BLaER1 treated with 17β-estradiol and CSF1 and Interleukin-3, amounts not matched to agents 10 nM and 100 nM (cell line): ENCODE measurements at regions not wholly inside any gene's neighbourhood (a gene's known extent, or its start where the extent isn't known, plus 50 kb on each side); places are given as distances from the start of the nearest gene placed in this dataset.

Experiments
- H3K27ac ChIP-seq, 11 experiments: shearing (Covaris generic); formaldehyde crosslinking; 2 replicates each; pipeline ENCODE4 v1.8.1; 2022
- H3K27me3 ChIP-seq, 11 experiments: shearing (Covaris generic); formaldehyde crosslinking; 2 replicates each; pipeline ENCODE4 v1.8.1; 2022
- H3K36me3 ChIP-seq, 11 experiments: shearing (Covaris generic); formaldehyde crosslinking; 2 replicates each; pipeline ENCODE4 v1.8.1; 2022
- H3K4me1 ChIP-seq, 10 experiments: shearing (Covaris generic); formaldehyde crosslinking; 2 replicates each; pipeline ENCODE4 v1.8.1; 2022
- H3K4me2 ChIP-seq, 11 experiments: shearing (Covaris generic); formaldehyde crosslinking; 2 replicates each; pipeline ENCODE4 v1.8.1; 2022
- H3K4me3 ChIP-seq, 10 experiments: shearing (Covaris generic); formaldehyde crosslinking; 2 replicates each; pipeline ENCODE4 v1.8.1; 2022
- H3K9ac ChIP-seq, 11 experiments: shearing (Covaris generic); formaldehyde crosslinking; 2 replicates each; pipeline ENCODE4 v1.8.1; 2022
- H3K9me3 ChIP-seq, 11 experiments: shearing (Covaris generic); formaldehyde crosslinking; replicated peaks in 1 of 11; 2 replicates each; pipeline ENCODE4 v1.8.1; 2022
- H4K20me1 ChIP-seq, 11 experiments: shearing (Covaris generic); formaldehyde crosslinking; 2 replicates each; pipeline ENCODE4 v1.8.1; 2022
- Cebpa-rat ChIP-seq, 11 experiments: shearing (Covaris generic); IDR thresholded peaks; 2 replicates each; pipeline ENCODE4 v1.8.1; 2022

- Histone ChIP-seq H3K9me3 (peaks cover 5 to 16% (median 12%) of the 10 kb centered on the region in 11 experiments; a peak in 16 of 22 replicates), H4K20me1 (no peaks in the 10 kb centered on the region), H3K27me3 (no peaks in the 10 kb centered on the region), H3K36me3 (no peaks in the 10 kb centered on the region), H3K9ac (no peak overlapping the region), H3K27ac (no peak overlapping the region), H3K4me3 (no peak overlapping the region), H3K4me1 (peaks cover 0 to 44% (median 30%) of the 10 kb centered on the region in 10 experiments; a peak in 19 of 20 replicates), H3K4me2 (no peak overlapping the region)
- no peak for TF ChIP-seq Cebpa-rat (IDR thresholded peaks at IDR 0.05)
Measured at GRCh38 chr7:41039386-41039953, 663.4 kb downstream of the INHBA start.

GRCh38 chr7:41038211-41038610 is 664.7 kb downstream of the INHBA start:
- H3K9ac ChIP-seq, result no peak overlapping the region
- H4K20me1 ChIP-seq, result no peaks in the 10 kb centered on the region
- no peak overlapping the region for H3K27ac ChIP-seq
- H3K27me3 ChIP-seq, result no peaks in the 10 kb centered on the region
- H3K4me2 ChIP-seq, result peak overlapping the region in 7 of 11 experiments; percentile 7 to 70 (median 27); a peak in 8 of 22 replicates
- H3K9me3 ChIP-seq, result peaks cover under 1 to 13% (median 7%) of the 10 kb centered on the region in 11 experiments; a peak in 16 of 22 replicates
- H3K4me1 ChIP-seq, result peaks cover 0 to 47% (median 30%) of the 10 kb centered on the region in 10 experiments; a peak in 19 of 20 replicates
- TF ChIP-seq Cebpa-rat (IDR thresholded peaks at IDR 0.05), result no peak
- no peak overlapping the region for H3K4me3 ChIP-seq
- H3K36me3 ChIP-seq, result no peaks in the 10 kb centered on the region

DNA sequence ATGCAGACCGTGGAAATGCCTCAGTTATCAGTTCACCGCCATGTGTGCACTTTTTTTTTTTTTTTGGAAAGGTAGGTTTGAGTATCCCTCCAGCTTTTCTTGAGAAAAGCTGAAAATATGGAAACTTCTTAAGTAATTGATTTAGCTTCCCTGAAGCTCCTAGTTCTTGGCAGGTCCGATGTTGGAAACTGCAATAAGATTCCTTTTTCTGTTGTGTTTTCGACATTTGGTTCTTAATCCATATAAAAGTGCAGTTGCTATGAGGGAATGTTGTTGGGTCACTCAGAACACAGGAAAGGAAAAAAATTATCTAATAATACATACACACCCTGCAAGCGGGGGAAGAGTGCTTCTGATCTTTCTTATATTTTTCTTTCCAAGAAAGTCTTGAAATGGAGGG is 665.2 kb downstream of the INHBA start:
- peaks cover 0 to 8% (median 3%) of the 10 kb centered on the region in 11 experiments; a peak in 8 of 22 replicates for H3K9me3 ChIP-seq
- H3K27ac ChIP-seq, result no peak overlapping the region
- no peaks in the 10 kb centered on the region for H3K27me3 ChIP-seq
- no peaks in the 10 kb centered on the region for H4K20me1 ChIP-seq
- TF ChIP-seq Cebpa-rat (IDR thresholded peaks at IDR 0.05), result no peak
- H3K9ac ChIP-seq, result no peak overlapping the region
- H3K4me3 ChIP-seq, result no peak overlapping the region
- peaks cover 0 to 47% (median 30%) of the 10 kb centered on the region in 10 experiments; a peak in 19 of 20 replicates for H3K4me1 ChIP-seq
- no peaks in the 10 kb centered on the region for H3K36me3 ChIP-seq
- peak overlapping the region in 6 of 11 experiments; percentile 20 to 75 (median 68); a peak in 7 of 22 replicates for H3K4me2 ChIP-seq

GRCh38 chr7:41035794-41036193 is 667.1 kb downstream of the INHBA start:
- H3K9ac ChIP-seq, result no peak overlapping the region

DNA sequence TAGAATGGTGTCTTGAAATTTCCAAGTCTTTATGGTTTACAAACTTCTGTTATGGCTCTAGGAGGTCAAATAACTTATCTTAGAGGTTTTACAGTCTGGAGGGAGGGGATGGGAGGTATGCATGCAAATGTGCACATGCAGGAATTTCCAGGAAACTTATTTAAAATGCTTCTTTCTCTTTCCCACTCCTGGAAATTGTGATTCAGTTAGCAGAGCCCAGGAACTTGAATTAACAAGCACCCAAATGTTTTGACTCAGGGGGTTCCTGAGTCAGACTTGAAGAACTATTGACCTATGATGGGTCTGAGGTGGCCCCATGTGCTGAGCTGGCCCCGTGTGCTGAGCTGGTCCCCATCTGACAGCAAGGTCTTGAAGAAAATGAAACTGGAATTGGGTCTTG is 669.4 kb downstream of the INHBA start:
- no peaks in the 10 kb centered on the region for H4K20me1 ChIP-seq
- no peaks in the 10 kb centered on the region for H3K36me3 ChIP-seq
- TF ChIP-seq Cebpa-rat (IDR thresholded peaks at IDR 0.05), result no peak
- peaks cover 0 to 44% (median 29%) of the 10 kb centered on the region in 10 experiments; a peak in 19 of 20 replicates for H3K4me1 ChIP-seq
- H3K27me3 ChIP-seq, result no peaks in the 10 kb centered on the region
- no peak overlapping the region for H3K4me3 ChIP-seq
- no peak overlapping the region for H3K9ac ChIP-seq
- H3K9me3 ChIP-seq, result no peaks in the 10 kb centered on the region
- H3K27ac ChIP-seq, result no peak overlapping the region
- H3K4me2 ChIP-seq, result no peak overlapping the region

More at GRCh38 chr7:41035794-41036193, 667.1 kb downstream of the INHBA start:
- Histone ChIP-seq H3K36me3 (no peaks in the 10 kb centered on the region), H4K20me1 (no peaks in the 10 kb centered on the region), H3K4me2 (peak overlapping the region; percentile 21 to 78 (median 65); a peak in 21 of 22 replicates), H3K27ac (no peak overlapping the region), H3K4me1 (peaks cover 0 to 47% (median 30%) of the 10 kb centered on the region in 10 experiments; a peak in 19 of 20 replicates), H3K9me3 (peaks cover 0 to 3% (median 0%) of the 10 kb centered on the region in 11 experiments; a peak in 4 of 22 replicates), H3K4me3 (no peak overlapping the region), H3K27me3 (no peaks in the 10 kb centered on the region)
- no peak for TF ChIP-seq Cebpa-rat (IDR thresholded peaks at IDR 0.05)

GRCh38 chr7:41030673-41031072 is 672.2 kb downstream of the INHBA start:
- H3K4me1 ChIP-seq, result peaks cover 0 to 16% (median 10%) of the 10 kb centered on the region in 10 experiments; a peak in 19 of 20 replicates
- no peak for TF ChIP-seq Cebpa-rat (IDR thresholded peaks at IDR 0.05)
- H3K9ac ChIP-seq, result no peak overlapping the region
- no peaks in the 10 kb centered on the region for H3K27me3 ChIP-seq
- no peaks in the 10 kb centered on the region for H4K20me1 ChIP-seq
- H3K9me3 ChIP-seq, result no peaks in the 10 kb centered on the region
- H3K4me3 ChIP-seq, result no peak overlapping the region
- H3K4me2 ChIP-seq, result no peak overlapping the region
- no peaks in the 10 kb centered on the region for H3K36me3 ChIP-seq
- no peak overlapping the region for H3K27ac ChIP-seq

DNA sequence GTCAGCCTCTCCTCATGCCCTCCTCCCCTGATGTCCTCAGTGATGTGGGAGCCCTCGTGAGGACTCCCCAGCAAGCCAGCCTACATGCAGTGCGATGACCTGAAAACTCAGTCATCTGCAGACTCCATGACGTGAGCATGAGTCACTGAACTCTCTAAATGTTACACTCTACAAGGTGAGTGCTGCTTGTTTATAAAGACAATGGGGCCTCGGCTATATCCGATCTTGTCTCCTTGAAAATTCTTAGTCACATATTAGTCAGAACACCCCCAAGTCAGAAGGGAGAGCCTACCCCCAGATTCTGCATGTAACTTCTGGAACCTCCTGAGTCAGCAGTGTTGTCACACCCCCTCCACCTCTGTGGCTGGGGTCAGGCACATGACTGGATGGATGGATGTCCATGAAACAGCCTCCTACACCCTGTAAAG is 673.8 kb downstream of the INHBA start:
- Histone ChIP-seq H3K36me3 (no peaks in the 10 kb centered on the region), H3K9ac (no peak overlapping the region), H3K4me1 (no peaks in the 10 kb centered on the region), H3K27ac (no peak overlapping the region), H3K4me2 (0 out of 22 replicates have a peak overlapping the region, but pooled peaks of 1 of the 11 experiments have one; percentile 12), H3K27me3 (no peaks in the 10 kb centered on the region), H4K20me1 (no peaks in the 10 kb centered on the region), H3K9me3 (no peaks in the 10 kb centered on the region), H3K4me3 (no peak overlapping the region)
- no peak for TF ChIP-seq Cebpa-rat (IDR thresholded peaks at IDR 0.05)

DNA sequence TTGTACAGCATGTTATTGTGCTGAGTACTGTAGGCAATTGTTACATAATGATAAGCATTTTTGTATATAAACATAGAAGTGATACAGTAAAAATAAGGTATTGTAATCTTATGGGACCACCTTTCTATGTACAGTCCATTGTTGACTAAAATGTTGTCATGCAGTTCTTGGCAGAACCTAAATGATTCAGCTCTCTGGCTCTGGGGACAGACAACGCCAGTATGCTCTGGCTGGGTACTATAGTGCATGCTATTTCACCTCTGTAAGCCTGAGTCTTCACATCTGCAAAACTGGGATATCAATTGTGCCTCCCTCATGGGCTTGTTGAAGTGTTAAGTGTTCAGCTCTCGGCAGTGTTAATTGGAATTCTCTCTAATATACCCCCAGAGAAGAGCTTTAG is 674.3 kb downstream of the INHBA start:
- Histone ChIP-seq H3K9me3 (no peaks in the 10 kb centered on the region), H3K4me3 (no peak overlapping the region), H3K27ac (no peak overlapping the region), H3K27me3 (no peaks in the 10 kb centered on the region), H3K36me3 (no peaks in the 10 kb centered on the region), H3K9ac (no peak overlapping the region), H3K4me2 (0 out of 22 replicates have a peak overlapping the region, but pooled peaks of 1 of the 11 experiments have one; percentile 12), H4K20me1 (no peaks in the 10 kb centered on the region), H3K4me1 (no peaks in the 10 kb centered on the region)
- no peak for TF ChIP-seq Cebpa-rat (IDR thresholded peaks at IDR 0.05)

DNA sequence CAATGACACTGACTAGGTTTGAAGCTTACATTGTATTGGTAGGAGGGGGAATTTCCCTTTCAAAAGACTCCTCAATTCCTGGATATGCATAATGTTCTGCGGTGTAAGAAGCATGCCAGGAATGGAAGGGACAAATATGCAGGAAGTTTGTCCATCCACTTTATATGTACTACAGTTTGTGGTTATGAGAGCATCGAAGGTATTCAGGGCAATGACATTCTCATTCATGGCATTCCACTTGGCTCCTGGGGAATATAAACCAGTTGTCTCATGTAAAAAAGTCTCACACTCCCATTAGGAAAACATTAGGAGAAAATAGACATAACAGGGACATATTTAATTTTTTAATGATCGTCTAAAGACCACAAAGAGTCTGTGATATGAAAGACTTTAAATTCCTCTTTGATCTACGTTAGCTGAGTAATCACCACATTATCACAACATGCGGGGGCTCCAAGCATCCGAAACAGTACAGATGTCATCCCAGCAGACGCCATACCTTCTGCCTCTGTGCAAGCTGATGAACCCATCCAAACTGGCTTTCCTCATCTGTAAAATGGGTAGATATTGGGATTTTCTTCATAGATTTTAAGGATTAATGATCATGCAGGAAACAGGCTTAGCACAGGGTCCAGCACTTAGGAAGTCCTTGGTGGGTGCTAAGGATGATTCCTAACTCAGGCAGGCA is 675.3 kb downstream of the INHBA start:
- Histone ChIP-seq H3K4me2 (no peak overlapping the region), H3K27ac (no peak overlapping the region), H3K9ac (no peak overlapping the region), H3K27me3 (no peaks in the 10 kb centered on the region), H3K4me3 (no peak overlapping the region), H3K36me3 (no peaks in the 10 kb centered on the region), H3K9me3 (no peaks in the 10 kb centered on the region), H3K4me1 (no peaks in the 10 kb centered on the region), H4K20me1 (no peaks in the 10 kb centered on the region)
- no peak for TF ChIP-seq Cebpa-rat (IDR thresholded peaks at IDR 0.05)
